SK-N-SH (cell line): ENCODE measurements at regions not wholly inside any gene's neighbourhood (a gene's known extent, or its start where the extent isn't known, plus 50 kb on each side); places are given as distances from the start of the nearest gene placed in this dataset.
"Not testable (repeated sequence)": the region's sequence is repeated elsewhere in the genome, so short reads cannot be mapped to it uniquely, and the experiment has no call there.

Experiments
- SMC3 ChIP-seq: IDR thresholded peaks from 2 replicates; pipeline ENCODE4 v1.6.1; 2012; ENCODE audit warnings: low read depth, low read length, improper control_type of control experiment
- TF ChIP-seq, protein P1 (sequence below): fragments of 200-600 bp; sonication (generic); IDR thresholded peaks from 2 replicates; pipeline ENCODE4 v1.6.1; 2017; ENCODE audit warnings: antibody characterized with exemption, mild to moderate bottlenecking, moderate library complexity
- TF ChIP-seq, protein P2 (sequence below): IDR thresholded peaks from 2 replicates; pipeline ENCODE4 v1.6.1; 2012; ENCODE audit warnings: mild to moderate bottlenecking, low read depth, low read length, moderate library complexity

DNA sequence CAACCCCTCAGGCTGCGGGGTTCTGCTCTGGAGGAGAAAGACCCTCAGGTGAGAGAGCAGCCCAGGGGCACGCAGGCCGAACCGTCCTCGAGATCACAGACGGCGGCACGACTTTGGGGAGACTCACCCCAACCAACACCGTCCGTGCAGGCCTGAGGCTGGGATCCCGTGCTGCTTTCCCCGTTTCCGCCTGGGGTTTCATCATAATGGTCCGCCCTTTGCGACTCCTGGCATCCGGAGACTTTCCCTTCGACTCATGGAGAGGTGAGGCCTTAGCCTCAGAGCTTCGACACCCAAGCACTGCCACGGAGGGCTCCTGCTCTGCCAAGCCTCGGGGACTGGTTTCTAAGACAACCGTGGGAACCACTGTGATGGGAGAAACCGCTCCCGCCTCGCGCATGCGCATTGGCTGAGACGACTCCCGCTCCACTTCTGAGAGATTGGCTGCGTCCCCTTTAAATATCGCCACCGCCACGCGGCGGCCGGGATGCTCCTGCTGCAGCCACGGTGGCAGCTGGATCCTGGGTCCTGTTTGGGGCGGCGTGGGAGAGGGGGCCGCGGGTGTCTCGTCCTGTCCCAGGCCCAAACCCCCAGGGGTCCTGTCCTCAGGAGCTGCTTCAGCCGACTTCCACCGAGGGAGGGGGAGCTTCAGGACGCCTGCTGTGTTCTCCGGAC lies 480.1 kb downstream of the SPATA31A7 start:
- TF ChIP-seq, protein P1, sequence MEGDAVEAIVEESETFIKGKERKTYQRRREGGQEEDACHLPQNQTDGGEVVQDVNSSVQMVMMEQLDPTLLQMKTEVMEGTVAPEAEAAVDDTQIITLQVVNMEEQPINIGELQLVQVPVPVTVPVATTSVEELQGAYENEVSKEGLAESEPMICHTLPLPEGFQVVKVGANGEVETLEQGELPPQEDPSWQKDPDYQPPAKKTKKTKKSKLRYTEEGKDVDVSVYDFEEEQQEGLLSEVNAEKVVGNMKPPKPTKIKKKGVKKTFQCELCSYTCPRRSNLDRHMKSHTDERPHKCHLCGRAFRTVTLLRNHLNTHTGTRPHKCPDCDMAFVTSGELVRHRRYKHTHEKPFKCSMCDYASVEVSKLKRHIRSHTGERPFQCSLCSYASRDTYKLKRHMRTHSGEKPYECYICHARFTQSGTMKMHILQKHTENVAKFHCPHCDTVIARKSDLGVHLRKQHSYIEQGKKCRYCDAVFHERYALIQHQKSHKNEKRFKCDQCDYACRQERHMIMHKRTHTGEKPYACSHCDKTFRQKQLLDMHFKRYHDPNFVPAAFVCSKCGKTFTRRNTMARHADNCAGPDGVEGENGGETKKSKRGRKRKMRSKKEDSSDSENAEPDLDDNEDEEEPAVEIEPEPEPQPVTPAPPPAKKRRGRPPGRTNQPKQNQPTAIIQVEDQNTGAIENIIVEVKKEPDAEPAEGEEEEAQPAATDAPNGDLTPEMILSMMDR = not testable (repeated sequence)
- TF ChIP-seq SMC3 = not testable (repeated sequence)
- TF ChIP-seq, protein P2, sequence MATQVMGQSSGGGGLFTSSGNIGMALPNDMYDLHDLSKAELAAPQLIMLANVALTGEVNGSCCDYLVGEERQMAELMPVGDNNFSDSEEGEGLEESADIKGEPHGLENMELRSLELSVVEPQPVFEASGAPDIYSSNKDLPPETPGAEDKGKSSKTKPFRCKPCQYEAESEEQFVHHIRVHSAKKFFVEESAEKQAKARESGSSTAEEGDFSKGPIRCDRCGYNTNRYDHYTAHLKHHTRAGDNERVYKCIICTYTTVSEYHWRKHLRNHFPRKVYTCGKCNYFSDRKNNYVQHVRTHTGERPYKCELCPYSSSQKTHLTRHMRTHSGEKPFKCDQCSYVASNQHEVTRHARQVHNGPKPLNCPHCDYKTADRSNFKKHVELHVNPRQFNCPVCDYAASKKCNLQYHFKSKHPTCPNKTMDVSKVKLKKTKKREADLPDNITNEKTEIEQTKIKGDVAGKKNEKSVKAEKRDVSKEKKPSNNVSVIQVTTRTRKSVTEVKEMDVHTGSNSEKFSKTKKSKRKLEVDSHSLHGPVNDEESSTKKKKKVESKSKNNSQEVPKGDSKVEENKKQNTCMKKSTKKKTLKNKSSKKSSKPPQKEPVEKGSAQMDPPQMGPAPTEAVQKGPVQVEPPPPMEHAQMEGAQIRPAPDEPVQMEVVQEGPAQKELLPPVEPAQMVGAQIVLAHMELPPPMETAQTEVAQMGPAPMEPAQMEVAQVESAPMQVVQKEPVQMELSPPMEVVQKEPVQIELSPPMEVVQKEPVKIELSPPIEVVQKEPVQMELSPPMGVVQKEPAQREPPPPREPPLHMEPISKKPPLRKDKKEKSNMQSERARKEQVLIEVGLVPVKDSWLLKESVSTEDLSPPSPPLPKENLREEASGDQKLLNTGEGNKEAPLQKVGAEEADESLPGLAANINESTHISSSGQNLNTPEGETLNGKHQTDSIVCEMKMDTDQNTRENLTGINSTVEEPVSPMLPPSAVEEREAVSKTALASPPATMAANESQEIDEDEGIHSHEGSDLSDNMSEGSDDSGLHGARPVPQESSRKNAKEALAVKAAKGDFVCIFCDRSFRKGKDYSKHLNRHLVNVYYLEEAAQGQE = not testable (repeated sequence)
